Keratinocyte (primary cell): ENCODE measurements at regions not wholly inside any gene's neighbourhood (a gene's known extent, or its start where the extent isn't known, plus 50 kb on each side); places are given as distances from the start of the nearest gene placed in this dataset.

Source experiments
- DNase-seq: peaks from one replicate; pipeline ENCODE4 v3.0.0-alpha.2; 2011; ENCODE audit warnings: low read depth, missing footprints, low spot score
- FAIRE-seq: peaks from 2 replicates; lab custom pipeline; 2011; peaks lifted over from hg19 to GRCh38; lab: Jason Lieb, UNC
- H2AFZ ChIP-seq: 2 replicates; pipeline ENCODE4 v1.6.0; 2012; ENCODE audit warnings: low read length, control low read depth, inconsistent platforms; ENCODE audit not compliant: control insufficient read depth
- H3K27ac ChIP-seq: 2 replicates; pipeline ENCODE4 v1.5.1; 2011; ENCODE audit warnings: low read length; ENCODE audit not compliant: control insufficient read depth, insufficient read depth
- H3K27me3 ChIP-seq: 3 replicates; pipeline ENCODE4 v1.6.0; 2011; ENCODE audit warnings: low read length; ENCODE audit not compliant: control insufficient read depth, insufficient read depth; ENCODE audit errors: extremely low read depth
- H3K36me3 ChIP-seq, 2 experiments: 2 replicates in 1 of 2; 3 replicates in 1 of 2; pipeline ENCODE4 v1.5.1; 2011; ENCODE audit warnings: low read length in 2 of 2, mild to moderate bottlenecking in 1 of 2; ENCODE audit not compliant: control insufficient read depth in 2 of 2, insufficient read depth in 2 of 2; ENCODE audit errors: extremely low read depth in 1 of 2
- H3K4me1 ChIP-seq: 3 replicates; pipeline ENCODE4 v1.5.1; 2011; ENCODE audit warnings: low read length; ENCODE audit not compliant: control insufficient read depth, insufficient read depth; ENCODE audit errors: extremely low read depth
- H3K4me2 ChIP-seq: 3 replicates; pipeline ENCODE4 v1.6.0; 2011; ENCODE audit warnings: low read depth, low read length; ENCODE audit not compliant: control insufficient read depth, insufficient read depth; ENCODE audit errors: extremely low read depth
- H3K4me3 ChIP-seq, 3 experiments: fragments of 200-600 bp in 1 of 3; sonication (generic) in 1 of 3; 2 replicates in 2 of 3; 3 replicates in 1 of 3; pipeline ENCODE4 v1.5.1; 2011 to 2016; ENCODE audit warnings: low read length in 3 of 3, mild to moderate bottlenecking in 3 of 3, control low read depth in 2 of 3, inconsistent platforms in 1 of 3, low read depth in 1 of 3, mixed read lengths in 1 of 3, mixed run types in 1 of 3, moderate library complexity in 1 of 3; ENCODE audit not compliant: control insufficient read depth in 2 of 3, insufficient read depth in 2 of 3; ENCODE audit errors: extremely low read depth in 1 of 3
- H3K79me2 ChIP-seq: 2 replicates; pipeline ENCODE4 v1.6.0; 2012; ENCODE audit warnings: low read length; ENCODE audit not compliant: control insufficient read depth, insufficient read depth
- H3K9ac ChIP-seq: 3 replicates; pipeline ENCODE4 v1.6.0; 2011; ENCODE audit warnings: low read length; ENCODE audit not compliant: control insufficient read depth, insufficient read depth; ENCODE audit errors: extremely low read depth
- H3K9me1 ChIP-seq: 3 replicates; pipeline ENCODE4 v1.6.0; 2011; ENCODE audit warnings: low read length; ENCODE audit not compliant: control insufficient read depth, insufficient read depth; ENCODE audit errors: extremely low read depth
- H3K9me3 ChIP-seq: 2 replicates; pipeline ENCODE4 v1.5.1; 2012; ENCODE audit warnings: low read depth, low read length; ENCODE audit not compliant: control insufficient read depth
- H4K20me1 ChIP-seq: 3 replicates; pipeline ENCODE4 v1.6.0; 2011; ENCODE audit warnings: low read length; ENCODE audit not compliant: control insufficient read depth, insufficient read depth; ENCODE audit errors: extremely low read depth
- CTCF ChIP-seq, 3 experiments: IDR thresholded peaks in 1 of 3; conservative IDR thresholded peaks in 1 of 3; optimal IDR thresholded peaks in 1 of 3; 2 replicates in 2 of 3; 3 replicates in 1 of 3; pipeline versions ENCODE3 to v1.5.1; 2011; ENCODE audit warnings: low read length in 3 of 3, mild to moderate bottlenecking in 3 of 3, moderate library complexity in 2 of 3, control low read depth in 1 of 3, inconsistent platforms in 1 of 3; ENCODE audit not compliant: insufficient read depth in 2 of 3; ENCODE audit errors: extremely low read depth in 1 of 3
- EZH2 ChIP-seq: IDR thresholded peaks from one replicate; pipeline ENCODE4 v1.6.1; 2012; ENCODE audit warnings: inconsistent platforms, mild to moderate bottlenecking, low read length, moderate library complexity
- dilution Hi-C: fragments of 300-500 bp; cut with MboI; formaldehyde crosslinking; loops from one replicate; pipeline ENCODE4 v1.7.0; 2020; ENCODE audit warnings: low sequenced_read_pairs; ENCODE audit not compliant: extremely low pct_ligation_motif_present

GRCh38 chr6:78268591-78269452 lies 598.5 kb upstream of the IRAK1BP1 start:
- no peaks in the 10 kb centered on the region for H3K9me3 ChIP-seq
- no peaks in the 10 kb centered on the region for H4K20me1 ChIP-seq
- DNase-seq (no peak), FAIRE-seq (no peak)
- H3K36me3 ChIP-seq: no peaks in the 10 kb centered on the region
- H3K4me3 ChIP-seq: no peak overlapping the region
- no peaks in the 10 kb centered on the region for H3K27me3 ChIP-seq
- dilution Hi-C loops: no loop called here
- no peak overlapping the region for H3K9ac ChIP-seq
- no peak overlapping the region for H3K27ac ChIP-seq
- no peaks in the 10 kb centered on the region for H3K4me1 ChIP-seq
- no peak overlapping the region for H2AFZ ChIP-seq
- TF ChIP-seq EZH2 (no peak), CTCF (optimal IDR thresholded peaks at IDR 0.05 in 1 of 3, IDR thresholded peaks at IDR 0.05 in 1 of 3, conservative IDR thresholded peaks at IDR 0.05 in 1 of 3; ENCODE audit: extremely low read depth in 1 of 3, insufficient read depth in 2 of 3, low read length in 3 of 3) (no peak)
- H3K79me2 ChIP-seq: no peaks in the 10 kb centered on the region
- H3K9me1 ChIP-seq: no peaks in the 10 kb centered on the region
- no peak overlapping the region for H3K4me2 ChIP-seq

- Histone ChIP-seq H3K27me3 (no peaks in the 10 kb centered on the region), H3K4me1 (no peaks in the 10 kb centered on the region), H3K9me1 (no peaks in the 10 kb centered on the region), H3K27ac (no peak overlapping the region), H3K9ac (no peak overlapping the region), H3K4me2 (no peak overlapping the region), H3K36me3 (no peaks in the 10 kb centered on the region), H4K20me1 (no peaks in the 10 kb centered on the region), H2AFZ (no peak overlapping the region), H3K79me2 (no peaks in the 10 kb centered on the region), H3K9me3 (no peaks in the 10 kb centered on the region), H3K4me3 (no peak overlapping the region)
- dilution Hi-C loops: no loop called here
- FAIRE-seq (no peak), DNase-seq (no peak)
- TF ChIP-seq EZH2 (no peak), CTCF (optimal IDR thresholded peaks at IDR 0.05 in 1 of 3, IDR thresholded peaks at IDR 0.05 in 1 of 3, conservative IDR thresholded peaks at IDR 0.05 in 1 of 3; ENCODE audit: extremely low read depth in 1 of 3, insufficient read depth in 2 of 3, low read length in 3 of 3) (no peak)
Observed at GRCh38 chr6:78300885-78301284, 566.5 kb upstream of the IRAK1BP1 start.
